ENCODE measurements at regions not wholly inside any gene's neighbourhood (a gene's known extent, or its start where the extent isn't known, plus 50 kb on each side); places are given as distances from the start of the nearest gene placed in this dataset.

DNA sequence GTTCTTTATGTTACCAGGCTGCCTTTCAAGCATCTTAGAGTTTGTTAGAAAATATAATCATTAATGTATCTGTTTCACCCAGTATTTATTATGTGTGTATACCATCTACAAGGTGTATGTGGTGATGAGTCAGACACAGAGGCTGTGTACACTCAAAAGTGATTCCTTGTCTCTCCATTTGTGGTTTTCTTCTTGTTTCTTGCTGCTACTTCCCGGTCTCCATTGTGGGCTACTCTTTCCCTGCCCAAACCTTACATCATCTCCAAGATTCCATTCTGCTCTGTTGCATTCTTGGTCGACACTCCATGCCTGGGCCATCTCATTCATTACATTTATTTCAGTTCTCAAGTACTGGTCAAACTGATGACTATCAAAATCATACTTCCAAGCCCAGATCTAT, 182.2 kb upstream of the STXBP5 start:
- no peak for TF ChIP-seq CTCF (conservative IDR thresholded peaks at IDR 0.05 in 1 of 2, IDR thresholded peaks at IDR 0.05 in 1 of 2; ENCODE audit: extremely low read depth in 1 of 2, insufficient read depth in 1 of 2, low read depth in 1 of 2, low read length in 2 of 2)
- no peak for TF ChIP-seq EZH2 (IDR thresholded peaks at IDR 0.05; ENCODE audit: borderline replicate concordance, low read length)
